Activated CD4-positive, alpha-beta memory T cell treated with anti-CD3 and anti-CD28 coated beads for 36 hours (primary cell): ENCODE measurements at regions not wholly inside any gene's neighbourhood (a gene's known extent, or its start where the extent isn't known, plus 50 kb on each side); places are given as distances from the start of the nearest gene placed in this dataset.

Source experiments
- CTCF ChIA-PET: fragments of 350-600 bp; sonication (Branson Sonifier 250); formaldehyde crosslinking; loops from one replicate; lab custom pipeline; 2021; ENCODE audit warnings: antibody characterized with exemption, inconsistent platforms; lab: Charles Lee
- POLR2A ChIA-PET: fragments of 350-600 bp; sonication (Branson Sonifier 250); formaldehyde crosslinking; loops from one replicate; lab custom pipeline; 2021; ENCODE audit warnings: antibody characterized with exemption; lab: Charles Lee
- DNase-seq: peaks from one replicate; pipeline ENCODE4 v3.0.0-alpha.2; 2020
- H3K27ac Mint-ChIP-seq: one replicate; pipeline ENCODE4 v1.8.0; 2021; ENCODE audit warnings: mixed read lengths
- H3K27me3 Mint-ChIP-seq: one replicate; pipeline ENCODE4 v1.8.0; 2021; ENCODE audit warnings: mixed read lengths
- H3K36me3 Mint-ChIP-seq: one replicate; pipeline ENCODE4 v1.8.0; 2021; ENCODE audit warnings: mixed read lengths
- H3K4me1 Mint-ChIP-seq: one replicate; pipeline ENCODE4 v1.8.0; 2021; ENCODE audit warnings: low read depth, mixed read lengths
- H3K4me3 Mint-ChIP-seq: one replicate; pipeline ENCODE4 v1.8.0; 2021; ENCODE audit warnings: mild to moderate bottlenecking, mixed read lengths
- H3K9me3 Mint-ChIP-seq: one replicate; pipeline ENCODE4 v1.8.0; 2021; ENCODE audit warnings: mixed read lengths
- intact Hi-C: fragments of 100-400 bp; cut with micrococcal nuclease; formaldehyde crosslinking; loops from one replicate; pipeline ENCODE4 v1.15.1; 2023

- Mint-ChIP-seq H3K9me3 (no peaks in the 10 kb centered on the region), H3K4me3 (no peak overlapping the region)
- intact Hi-C loops, result no loop called here
Observed at GRCh38 chr10:33725430-33725829, 391.0 kb upstream of the NRP1 start.

GRCh38 chr10:33723181-33723580 is 388.7 kb upstream of the NRP1 start:
- intact Hi-C loops, result no loop called here
- H3K4me3 Mint-ChIP-seq, result no peak overlapping the region
- peaks cover 8% of the 10 kb centered on the region for H3K27me3 Mint-ChIP-seq
- H3K27ac Mint-ChIP-seq, result no peak overlapping the region
- no peaks in the 10 kb centered on the region for H3K4me1 Mint-ChIP-seq
- DNase-seq, result no peak
- ChIA-PET POLR2A (no interaction called here), CTCF (no interaction called here)
- H3K9me3 Mint-ChIP-seq, result no peaks in the 10 kb centered on the region
- H3K36me3 Mint-ChIP-seq, result no peaks in the 10 kb centered on the region

More at GRCh38 chr10:33725430-33725829, 391.0 kb upstream of the NRP1 start:
- ChIA-PET CTCF (no interaction called here), POLR2A (no interaction called here)
- Mint-ChIP-seq H3K4me1 (no peaks in the 10 kb centered on the region), H3K27ac (no peak overlapping the region), H3K27me3 (peaks cover 10% of the 10 kb centered on the region), H3K36me3 (no peaks in the 10 kb centered on the region)
- no peak for DNase-seq

GRCh38 chr10:33722067-33722466 is 387.6 kb upstream of the NRP1 start:
- H3K4me3 Mint-ChIP-seq, result no peak overlapping the region
- ChIA-PET CTCF (no interaction called here), POLR2A (no interaction called here)
- no peaks in the 10 kb centered on the region for H3K9me3 Mint-ChIP-seq
- DNase-seq, result no peak
- H3K36me3 Mint-ChIP-seq, result no peaks in the 10 kb centered on the region
- intact Hi-C loops, result no loop called here
- no peak overlapping the region for H3K27ac Mint-ChIP-seq
- H3K27me3 Mint-ChIP-seq, result peaks cover 8% of the 10 kb centered on the region
- H3K4me1 Mint-ChIP-seq, result no peaks in the 10 kb centered on the region

- H3K27me3 Mint-ChIP-seq, result peaks cover 8% of the 10 kb centered on the region
- ChIA-PET CTCF (no interaction called here), POLR2A (no interaction called here)
- no peak overlapping the region for H3K4me3 Mint-ChIP-seq
- no peaks in the 10 kb centered on the region for H3K4me1 Mint-ChIP-seq
- intact Hi-C loops, result no loop called here
- no peaks in the 10 kb centered on the region for H3K9me3 Mint-ChIP-seq
- no peaks in the 10 kb centered on the region for H3K36me3 Mint-ChIP-seq
- H3K27ac Mint-ChIP-seq, result no peak overlapping the region
- no peak for DNase-seq
Observed at GRCh38 chr10:33721509-33721908, 387.0 kb upstream of the NRP1 start.

- no peak for DNase-seq
- Mint-ChIP-seq H3K27ac (no peak overlapping the region), H3K4me1 (no peaks in the 10 kb centered on the region), H3K27me3 (peaks cover 12% of the 10 kb centered on the region), H3K36me3 (no peaks in the 10 kb centered on the region), H3K4me3 (no peak overlapping the region), H3K9me3 (no peaks in the 10 kb centered on the region)
- intact Hi-C loops, result no loop called here
- POLR2A ChIA-PET, result no interaction called here
- CTCF ChIA-PET, result no interaction called here
Observed at GRCh38 chr10:33720161-33720560, 385.7 kb upstream of the NRP1 start.

GRCh38 chr10:33719005-33719703 is 384.7 kb upstream of the NRP1 start:
- CTCF ChIA-PET, result no interaction called here
- no peak for DNase-seq

GRCh38 chr10:33716501-33717267 is 382.2 kb upstream of the NRP1 start:
- CTCF ChIA-PET, result no interaction called here
- DNase-seq, result no peak
- H3K27me3 Mint-ChIP-seq, result peaks cover 6% of the 10 kb centered on the region
- intact Hi-C loops, result no loop called here
- no peak overlapping the region for H3K4me3 Mint-ChIP-seq
- no peaks in the 10 kb centered on the region for H3K9me3 Mint-ChIP-seq
- POLR2A ChIA-PET, result no interaction called here
- no peak overlapping the region for H3K27ac Mint-ChIP-seq
- H3K4me1 Mint-ChIP-seq, result no peaks in the 10 kb centered on the region
- H3K36me3 Mint-ChIP-seq, result no peaks in the 10 kb centered on the region

More at GRCh38 chr10:33719005-33719703, 384.7 kb upstream of the NRP1 start:
- Mint-ChIP-seq H3K4me3 (no peak overlapping the region), H3K27ac (no peak overlapping the region), H3K27me3 (peaks cover 10% of the 10 kb centered on the region), H3K4me1 (no peaks in the 10 kb centered on the region), H3K9me3 (no peaks in the 10 kb centered on the region), H3K36me3 (no peaks in the 10 kb centered on the region)
- intact Hi-C loops, result no loop called here
- POLR2A ChIA-PET, result no interaction called here

- no peak for DNase-seq
- Mint-ChIP-seq H3K27ac (no peak overlapping the region), H3K27me3 (peaks cover 7% of the 10 kb centered on the region), H3K4me3 (no peak overlapping the region), H3K9me3 (no peaks in the 10 kb centered on the region), H3K36me3 (no peaks in the 10 kb centered on the region), H3K4me1 (no peaks in the 10 kb centered on the region)
- intact Hi-C loops, result no loop called here
- ChIA-PET CTCF (no interaction called here), POLR2A (no interaction called here)
Observed at GRCh38 chr10:33715303-33715975, 381.0 kb upstream of the NRP1 start.

GRCh38 chr10:33712825-33713224 is 378.4 kb upstream of the NRP1 start:
- no peaks in the 10 kb centered on the region for H3K4me1 Mint-ChIP-seq
- CTCF ChIA-PET, result no interaction called here
- no peak overlapping the region for H3K4me3 Mint-ChIP-seq
- H3K27me3 Mint-ChIP-seq, result peaks cover 9% of the 10 kb centered on the region
- H3K9me3 Mint-ChIP-seq, result no peaks in the 10 kb centered on the region
- no peaks in the 10 kb centered on the region for H3K36me3 Mint-ChIP-seq
- no peak overlapping the region for H3K27ac Mint-ChIP-seq
- no peak for DNase-seq
- POLR2A ChIA-PET, result no interaction called here
- intact Hi-C loops, result no loop called here

GRCh38 chr10:33710006-33710405 is 375.5 kb upstream of the NRP1 start:
- no peaks in the 10 kb centered on the region for H3K4me1 Mint-ChIP-seq
- no peak for DNase-seq
- H3K27me3 Mint-ChIP-seq, result peaks cover 4% of the 10 kb centered on the region
- no peaks in the 10 kb centered on the region for H3K36me3 Mint-ChIP-seq
- H3K4me3 Mint-ChIP-seq, result no peak overlapping the region
- intact Hi-C loops, result no loop called here
- POLR2A ChIA-PET, result no interaction called here
- H3K27ac Mint-ChIP-seq, result no peak overlapping the region
- H3K9me3 Mint-ChIP-seq, result no peaks in the 10 kb centered on the region
- CTCF ChIA-PET, result no interaction called here

- Mint-ChIP-seq H3K27ac (no peak overlapping the region), H3K9me3 (no peaks in the 10 kb centered on the region), H3K36me3 (no peaks in the 10 kb centered on the region), H3K4me3 (no peak overlapping the region), H3K27me3 (peaks cover 4% of the 10 kb centered on the region), H3K4me1 (no peaks in the 10 kb centered on the region)
- ChIA-PET CTCF (interaction anchor here (0.6 kb wide), 1 partner anchor 259 kb away, joined by 3 read pairs; no protein-coding TSS in a partner anchor), POLR2A (no interaction called here)
- DNase-seq, result no peak
- intact Hi-C loops, result no loop called here
Observed at GRCh38 chr10:33709008-33709753, 374.7 kb upstream of the NRP1 start.

GRCh38 chr10:33708561-33708960 is 374.1 kb upstream of the NRP1 start:
- Mint-ChIP-seq H3K36me3 (no peaks in the 10 kb centered on the region), H3K27me3 (peaks cover 4% of the 10 kb centered on the region), H3K4me3 (no peak overlapping the region), H3K4me1 (no peaks in the 10 kb centered on the region), H3K9me3 (no peaks in the 10 kb centered on the region), H3K27ac (no peak overlapping the region)
- DNase-seq, result no peak
- CTCF ChIA-PET, result no interaction called here
- intact Hi-C loops, result no loop called here
- POLR2A ChIA-PET, result no interaction called here
